C1 segment of cervical spinal cord (tissue), 14 donors: ENCODE measurements at regions not wholly inside any gene's neighbourhood (a gene's known extent, or its start where the extent isn't known, plus 50 kb on each side); places are given as distances from the start of the nearest gene placed in this dataset.
A peak's percentile ranks its signal among the peaks of the same experiment; 100 is the strongest.

Source experiments
- DNase-seq, 14 donors: peaks; one replicate each; lab custom pipeline; 2025; lab: John Stamatoyannopoulos, UW

- no peak for DNase-seq
Observed at GRCh38 chr1:69228501-69228900, 339.2 kb upstream of the LRRC7 start.

GRCh38 chr1:69230208-69230607 lies 337.5 kb upstream of the LRRC7 start:
- no peak for DNase-seq

GRCh38 chr1:69233463-69233862 lies 334.3 kb upstream of the LRRC7 start:
- no peak for DNase-seq

GRCh38 chr1:69244211-69244610 lies 323.5 kb upstream of the LRRC7 start:
- DNase-seq: no peak

- no peak for DNase-seq
Observed at GRCh38 chr1:69246109-69246508, 321.6 kb upstream of the LRRC7 start.

- no peak for DNase-seq
Observed at GRCh38 chr1:69246710-69247109, 321.0 kb upstream of the LRRC7 start.

GRCh38 chr1:69252696-69253095 lies 315.0 kb upstream of the LRRC7 start:
- DNase-seq: no peak

- no peak for DNase-seq
Observed at GRCh38 chr1:69256036-69256435, 311.7 kb upstream of the LRRC7 start.

- DNase-seq: no peak
Observed at GRCh38 chr1:69258842-69259241, 308.9 kb upstream of the LRRC7 start.

GRCh38 chr1:69263921-69264391 lies 303.8 kb upstream of the LRRC7 start:
- peak in 1 of 14 donors; percentile 1 for DNase-seq

- DNase-seq: no peak
Observed at GRCh38 chr1:69269491-69269890, 298.2 kb upstream of the LRRC7 start.

- no peak for DNase-seq
Observed at GRCh38 chr1:69271587-69272125, 296.1 kb upstream of the LRRC7 start.

- DNase-seq: no peak
Observed at GRCh38 chr1:69272684-69273083, 295.0 kb upstream of the LRRC7 start.

- DNase-seq: no peak
Observed at GRCh38 chr1:69278923-69279322, 288.8 kb upstream of the LRRC7 start.

- DNase-seq: no peak
Observed at GRCh38 chr1:69283516-69283915, 284.2 kb upstream of the LRRC7 start.

- DNase-seq: no peak
Observed at GRCh38 chr1:69284508-69284907, 283.2 kb upstream of the LRRC7 start.

GRCh38 chr1:69288416-69288815 lies 279.3 kb upstream of the LRRC7 start:
- DNase-seq: no peak

- DNase-seq: no peak
Observed at GRCh38 chr1:69290291-69290690, 277.4 kb upstream of the LRRC7 start.

- DNase-seq: no peak
Observed at GRCh38 chr1:69291541-69291940, 276.2 kb upstream of the LRRC7 start.

- DNase-seq: no peak
Observed at GRCh38 chr1:69292833-69293232, 274.9 kb upstream of the LRRC7 start.

- no peak for DNase-seq
Observed at GRCh38 chr1:69294171-69294570, 273.6 kb upstream of the LRRC7 start.

GRCh38 chr1:69295265-69295664 lies 272.5 kb upstream of the LRRC7 start:
- DNase-seq: no peak

- no peak for DNase-seq
Observed at GRCh38 chr1:69305621-69306020, 262.1 kb upstream of the LRRC7 start.

GRCh38 chr1:69312055-69312732 lies 255.5 kb upstream of the LRRC7 start:
- no peak for DNase-seq
